ENCODE measurements at regions not wholly inside any gene's neighbourhood (a gene's known extent, or its start where the extent isn't known, plus 50 kb on each side); places are given as distances from the start of the nearest gene placed in this dataset.
A peak's percentile ranks its signal among the peaks of the same experiment; 100 is the strongest.

DNA sequence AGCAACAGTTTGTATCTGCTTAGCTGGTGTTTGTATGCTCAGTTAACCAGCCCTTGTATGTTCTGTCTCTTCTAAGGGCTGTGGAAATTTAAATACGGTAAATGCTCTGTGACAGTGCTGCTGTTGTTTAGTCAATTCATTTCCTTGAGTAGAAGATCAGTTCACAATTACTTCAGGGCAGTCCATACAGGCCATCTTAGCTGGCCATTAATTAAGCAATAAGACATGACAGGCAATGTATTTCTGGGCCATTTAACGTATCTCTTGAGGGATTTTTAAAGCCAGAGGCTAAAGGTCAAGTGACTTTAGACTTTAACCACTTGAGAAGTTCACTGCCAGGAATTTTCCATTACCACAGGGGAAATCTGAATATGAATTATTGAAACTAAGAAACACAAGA, 351.8 kb downstream of the ZIC1 start:
- no peak overlapping the region for H3K27ac ChIP-seq (ENCODE audit: low read depth in 1 of 2, low read length in 2 of 2)
- 62 to 65% methylated on average over 2 of the region's 2 CpGs for WGBS, 2 donors
- no peak overlapping the region for H3K4me3 ChIP-seq (ENCODE audit: low read length in 2 of 2)
- no peaks in the 10 kb centered on the region for H3K9me3 ChIP-seq (ENCODE audit: control insufficient read depth, low read length)
- no peaks in the 10 kb centered on the region for H3K27me3 ChIP-seq (ENCODE audit: control insufficient read depth in 1 of 2, insufficient read depth in 2 of 2, low read length in 1 of 2)
- ATAC-seq (ENCODE audit: low FRiP score) (peak; percentile 38), DNase-seq (no peak)
- intact Hi-C loops (cut with DNase I), result no loop called here
- no peaks in the 10 kb centered on the region for H3K36me3 ChIP-seq (ENCODE audit: control insufficient read depth in 1 of 2, insufficient read depth in 2 of 2, low read length in 1 of 2)
- H3K4me1 ChIP-seq (ENCODE audit: control insufficient read depth in 1 of 2, insufficient read depth in 2 of 2, low read length in 2 of 2), result peaks cover 0 to 2% of the 10 kb centered on the region in 2 donors

DNA sequence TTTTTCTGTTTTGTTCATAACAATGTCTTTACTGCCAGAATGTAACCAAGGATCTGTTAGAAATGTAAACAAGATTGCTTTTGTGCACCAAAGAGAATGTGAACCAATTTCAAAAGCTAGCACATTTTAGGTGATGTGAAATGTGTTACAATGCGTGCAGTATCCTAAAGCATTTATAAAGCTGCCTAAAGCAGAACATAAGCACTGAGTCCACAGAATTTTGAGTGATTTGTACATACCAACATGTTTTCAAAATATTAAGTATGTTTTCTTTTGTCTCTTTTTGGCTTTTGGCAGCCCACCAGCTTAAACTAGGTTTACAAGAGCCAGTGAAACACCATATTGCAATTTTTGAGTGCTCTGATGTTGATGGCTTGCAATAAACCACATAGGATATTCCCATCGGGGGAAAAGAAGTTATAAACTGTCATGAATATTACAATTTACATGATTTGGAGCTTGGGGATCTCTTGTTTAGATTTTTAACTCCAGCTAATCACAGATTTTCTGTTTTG, 364.0 kb downstream of the ZIC1 start:
- H3K27ac ChIP-seq (ENCODE audit: low read depth in 1 of 2, low read length in 2 of 2), result no peak overlapping the region
- H3K4me1 ChIP-seq (ENCODE audit: control insufficient read depth in 1 of 2, insufficient read depth in 2 of 2, low read length in 2 of 2), result no peaks in the 10 kb centered on the region
- no peak overlapping the region for H3K4me3 ChIP-seq (ENCODE audit: low read length in 2 of 2)
- no peaks in the 10 kb centered on the region for H3K36me3 ChIP-seq (ENCODE audit: control insufficient read depth in 1 of 2, insufficient read depth in 2 of 2, low read length in 1 of 2)
- 43 to 49% methylated on average over 2 of the region's 2 CpGs for WGBS, 2 donors
- intact Hi-C loops (cut with DNase I), result no loop called here
- no peaks in the 10 kb centered on the region for H3K27me3 ChIP-seq (ENCODE audit: control insufficient read depth in 1 of 2, insufficient read depth in 2 of 2, low read length in 1 of 2)
- no peak for ATAC-seq (ENCODE audit: low FRiP score)
- DNase-seq, result no peak
- no peaks in the 10 kb centered on the region for H3K9me3 ChIP-seq (ENCODE audit: control insufficient read depth, low read length)

- no peaks in the 10 kb centered on the region for H3K27me3 ChIP-seq (ENCODE audit: control insufficient read depth in 1 of 2, insufficient read depth in 2 of 2, low read length in 1 of 2)
- 83 to 86% methylated on average over 2 of the region's 2 CpGs for WGBS, 2 donors
- H3K36me3 ChIP-seq (ENCODE audit: control insufficient read depth in 1 of 2, insufficient read depth in 2 of 2, low read length in 1 of 2), result no peaks in the 10 kb centered on the region
- no peak overlapping the region for H3K27ac ChIP-seq (ENCODE audit: low read depth in 1 of 2, low read length in 2 of 2)
- no peak for ATAC-seq (ENCODE audit: low FRiP score)
- no peaks in the 10 kb centered on the region for H3K4me1 ChIP-seq (ENCODE audit: control insufficient read depth in 1 of 2, insufficient read depth in 2 of 2, low read length in 2 of 2)
- no peaks in the 10 kb centered on the region for H3K9me3 ChIP-seq (ENCODE audit: control insufficient read depth, low read length)
- intact Hi-C loops (cut with DNase I), result no loop called here
- no peak overlapping the region for H3K4me3 ChIP-seq (ENCODE audit: low read length in 2 of 2)
- DNase-seq, result no peak
Measured at GRCh38 chr3:147775411-147775810, 366.2 kb downstream of the ZIC1 start.

- Histone ChIP-seq H3K9me3 (ENCODE audit: control insufficient read depth, low read length) (no peaks in the 10 kb centered on the region), H3K27ac (ENCODE audit: low read depth in 1 of 2, low read length in 2 of 2) (no peak overlapping the region), H3K27me3 (ENCODE audit: control insufficient read depth in 1 of 2, insufficient read depth in 2 of 2, low read length in 1 of 2) (no peaks in the 10 kb centered on the region), H3K36me3 (ENCODE audit: control insufficient read depth in 1 of 2, insufficient read depth in 2 of 2, low read length in 1 of 2) (no peaks in the 10 kb centered on the region), H3K4me1 (ENCODE audit: control insufficient read depth in 1 of 2, insufficient read depth in 2 of 2, low read length in 2 of 2) (no peaks in the 10 kb centered on the region), H3K4me3 (ENCODE audit: low read length in 2 of 2) (no peak overlapping the region)
- 78 to 85% methylated on average over 4 of the region's 4 CpGs for WGBS, 2 donors
- intact Hi-C loops (cut with DNase I), result no loop called here
- ATAC-seq (ENCODE audit: low FRiP score), result no peak
- DNase-seq, result no peak
Measured at GRCh38 chr3:147775816-147776530, 366.8 kb downstream of the ZIC1 start.

GRCh38 chr3:147793841-147794240, 384.7 kb downstream of the ZIC1 start:
- 44 to 49% methylated on average over 2 of the region's 2 CpGs for WGBS, 2 donors

DNA sequence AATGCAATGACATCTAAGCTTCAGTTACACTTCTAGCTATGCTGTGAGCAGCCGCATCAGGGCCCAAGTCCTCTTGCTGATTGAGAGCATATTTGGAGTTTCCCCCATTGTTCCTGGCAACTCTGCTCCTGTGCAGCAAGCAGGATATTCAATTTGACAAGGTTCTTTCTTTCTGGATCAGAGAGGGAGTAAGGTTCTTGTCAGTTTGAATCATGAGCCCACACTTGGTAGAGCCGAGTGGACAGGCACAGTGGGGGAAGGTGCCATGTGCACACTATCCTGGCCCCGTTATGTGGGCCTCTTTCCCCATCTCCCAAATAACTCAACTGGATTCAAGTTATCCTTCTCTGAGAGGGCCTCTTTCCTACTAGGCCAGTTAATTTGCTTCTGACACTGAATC, 385.4 kb downstream of the ZIC1 start:
- no peak overlapping the region for H3K27ac ChIP-seq (ENCODE audit: low read depth in 1 of 2, low read length in 2 of 2)
- intact Hi-C loops (cut with DNase I), result no loop called here
- peaks cover 0 to 2% of the 10 kb centered on the region in 2 donors for H3K4me1 ChIP-seq (ENCODE audit: control insufficient read depth in 1 of 2, insufficient read depth in 2 of 2, low read length in 2 of 2)
- DNase-seq (no peak), ATAC-seq (ENCODE audit: low FRiP score) (no peak)
- 94% methylated on average over 3 of the region's 3 CpGs for WGBS, 2 donors
- H3K36me3 ChIP-seq (ENCODE audit: control insufficient read depth in 1 of 2, insufficient read depth in 2 of 2, low read length in 1 of 2), result no peaks in the 10 kb centered on the region
- no peaks in the 10 kb centered on the region for H3K9me3 ChIP-seq (ENCODE audit: control insufficient read depth, low read length)
- H3K27me3 ChIP-seq (ENCODE audit: control insufficient read depth in 1 of 2, insufficient read depth in 2 of 2, low read length in 1 of 2), result no peaks in the 10 kb centered on the region
- H3K4me3 ChIP-seq (ENCODE audit: low read length in 2 of 2), result no peak overlapping the region

More at GRCh38 chr3:147793841-147794240, 384.7 kb downstream of the ZIC1 start:
- no peak overlapping the region for H3K4me3 ChIP-seq (ENCODE audit: low read length in 2 of 2)
- DNase-seq, result no peak
- no peak for ATAC-seq (ENCODE audit: low FRiP score)
- no peaks in the 10 kb centered on the region for H3K27me3 ChIP-seq (ENCODE audit: control insufficient read depth in 1 of 2, insufficient read depth in 2 of 2, low read length in 1 of 2)
- H3K9me3 ChIP-seq (ENCODE audit: control insufficient read depth, low read length), result no peaks in the 10 kb centered on the region
- H3K36me3 ChIP-seq (ENCODE audit: control insufficient read depth in 1 of 2, insufficient read depth in 2 of 2, low read length in 1 of 2), result no peaks in the 10 kb centered on the region
- intact Hi-C loops (cut with DNase I), result no loop called here
- H3K27ac ChIP-seq (ENCODE audit: low read depth in 1 of 2, low read length in 2 of 2), result no peak overlapping the region
- H3K4me1 ChIP-seq (ENCODE audit: control insufficient read depth in 1 of 2, insufficient read depth in 2 of 2, low read length in 2 of 2), result peaks cover 0 to 2% of the 10 kb centered on the region in 2 donors

GRCh38 chr3:147795418-147795817, 386.3 kb downstream of the ZIC1 start:
- Histone ChIP-seq H3K4me1 (ENCODE audit: control insufficient read depth in 1 of 2, insufficient read depth in 2 of 2, low read length in 2 of 2) (peaks cover 0 to 2% of the 10 kb centered on the region in 2 donors), H3K27ac (ENCODE audit: low read depth in 1 of 2, low read length in 2 of 2) (no peak overlapping the region), H3K36me3 (ENCODE audit: control insufficient read depth in 1 of 2, insufficient read depth in 2 of 2, low read length in 1 of 2) (no peaks in the 10 kb centered on the region), H3K4me3 (ENCODE audit: low read length in 2 of 2) (no peak overlapping the region), H3K9me3 (ENCODE audit: control insufficient read depth, low read length) (no peaks in the 10 kb centered on the region), H3K27me3 (ENCODE audit: control insufficient read depth in 1 of 2, insufficient read depth in 2 of 2, low read length in 1 of 2) (no peaks in the 10 kb centered on the region)
- intact Hi-C loops (cut with DNase I), result no loop called here
- 17 to 23% methylated on average over 1 of the region's 1 CpG for WGBS, 2 donors
- no peak for DNase-seq
- no peak for ATAC-seq (ENCODE audit: low FRiP score)

- no peak for DNase-seq
- no peak for ATAC-seq (ENCODE audit: low FRiP score)
- Histone ChIP-seq H3K9me3 (ENCODE audit: control insufficient read depth, low read length) (no peaks in the 10 kb centered on the region), H3K27ac (ENCODE audit: low read depth in 1 of 2, low read length in 2 of 2) (no peak overlapping the region), H3K36me3 (ENCODE audit: control insufficient read depth in 1 of 2, insufficient read depth in 2 of 2, low read length in 1 of 2) (no peaks in the 10 kb centered on the region), H3K4me1 (ENCODE audit: control insufficient read depth in 1 of 2, insufficient read depth in 2 of 2, low read length in 2 of 2) (no peaks in the 10 kb centered on the region), H3K27me3 (ENCODE audit: control insufficient read depth in 1 of 2, insufficient read depth in 2 of 2, low read length in 1 of 2) (no peaks in the 10 kb centered on the region), H3K4me3 (ENCODE audit: low read length in 2 of 2) (no peak overlapping the region)
- intact Hi-C loops (cut with DNase I), result no loop called here
Measured at GRCh38 chr3:147797095-147797494, 387.9 kb downstream of the ZIC1 start.

GRCh38 chr3:147799601-147800000, 390.4 kb downstream of the ZIC1 start:
- Histone ChIP-seq H3K27me3 (ENCODE audit: control insufficient read depth in 1 of 2, insufficient read depth in 2 of 2, low read length in 1 of 2) (no peaks in the 10 kb centered on the region), H3K4me3 (ENCODE audit: low read length in 2 of 2) (no peak overlapping the region), H3K4me1 (ENCODE audit: control insufficient read depth in 1 of 2, insufficient read depth in 2 of 2, low read length in 2 of 2) (no peaks in the 10 kb centered on the region), H3K27ac (ENCODE audit: low read depth in 1 of 2, low read length in 2 of 2) (no peak overlapping the region), H3K9me3 (ENCODE audit: control insufficient read depth, low read length) (no peaks in the 10 kb centered on the region), H3K36me3 (ENCODE audit: control insufficient read depth in 1 of 2, insufficient read depth in 2 of 2, low read length in 1 of 2) (no peaks in the 10 kb centered on the region)
- no peak for DNase-seq
- 47 to 48% methylated on average over 2 of the region's 2 CpGs for WGBS, 2 donors
- no peak for ATAC-seq (ENCODE audit: low FRiP score)
- intact Hi-C loops (cut with DNase I), result no loop called here
